RPMI8226 (cell line): ENCODE measurements at regions not wholly inside any gene's neighbourhood (a gene's known extent, or its start where the extent isn't known, plus 50 kb on each side); places are given as distances from the start of the nearest gene placed in this dataset.

ENCODE experiments used
- DNase-seq: peaks from one replicate; pipeline ENCODE4 v3.0.0-alpha.2; 2015

DNA sequence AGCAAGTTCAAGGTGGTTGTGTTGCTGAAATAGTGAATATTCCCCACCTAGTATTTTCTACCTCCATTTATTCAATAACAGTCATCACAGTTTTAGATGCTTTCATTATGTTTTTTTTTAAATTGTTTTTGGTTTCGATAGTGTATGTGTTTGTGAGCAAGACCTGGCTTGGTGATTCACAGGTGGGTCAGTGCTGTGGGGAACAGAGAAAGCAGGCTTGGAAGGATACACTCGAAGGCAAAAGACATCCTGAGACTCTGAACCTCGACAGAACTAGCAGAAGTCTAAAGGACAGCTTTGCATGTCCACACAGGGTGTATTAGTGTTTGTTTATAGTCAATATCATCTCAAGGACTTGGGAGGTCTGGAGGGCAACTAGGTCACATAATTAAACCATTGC lies 551.5 kb downstream of the RIT2 start:
- DNase-seq = no peak

DNA sequence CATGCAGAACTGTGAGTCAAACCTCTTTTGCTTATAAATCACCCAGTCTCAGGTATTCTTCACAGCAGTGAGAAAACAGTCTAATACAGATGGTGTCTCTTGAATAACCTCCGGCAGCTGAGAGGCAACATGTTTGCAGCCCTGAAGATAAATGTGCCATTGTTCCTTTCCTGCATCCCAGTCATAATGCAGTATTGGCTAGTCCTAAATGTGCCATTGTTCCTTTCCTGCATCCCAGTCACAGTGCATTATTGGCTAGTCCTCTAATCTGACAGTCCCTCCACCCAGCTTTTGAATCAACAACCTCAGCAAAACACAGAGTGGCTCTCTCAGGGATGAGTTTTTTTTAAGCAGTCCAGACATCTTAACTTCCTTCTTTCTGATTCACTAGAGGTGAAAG lies 550.7 kb downstream of the RIT2 start:
- no peak for DNase-seq

DNA sequence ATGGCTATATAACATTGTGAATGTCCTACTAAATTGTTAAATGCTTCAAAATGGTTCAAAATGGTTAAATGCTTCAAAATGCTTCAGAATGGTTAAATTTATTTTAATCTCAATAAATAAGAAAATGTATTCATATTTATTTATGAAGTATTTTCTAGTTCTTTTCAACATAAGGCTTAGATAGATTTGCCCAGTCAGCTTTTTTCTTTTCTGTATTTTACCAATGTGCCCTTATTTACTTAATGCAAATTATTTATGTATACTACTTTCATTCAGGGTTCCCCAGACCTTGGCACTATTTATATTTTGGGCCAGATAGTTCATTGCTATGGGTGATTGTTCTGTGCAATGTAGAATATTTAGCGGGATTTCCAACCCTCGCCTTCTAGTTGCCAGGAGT lies 546.7 kb downstream of the RIT2 start:
- no peak for DNase-seq

DNA sequence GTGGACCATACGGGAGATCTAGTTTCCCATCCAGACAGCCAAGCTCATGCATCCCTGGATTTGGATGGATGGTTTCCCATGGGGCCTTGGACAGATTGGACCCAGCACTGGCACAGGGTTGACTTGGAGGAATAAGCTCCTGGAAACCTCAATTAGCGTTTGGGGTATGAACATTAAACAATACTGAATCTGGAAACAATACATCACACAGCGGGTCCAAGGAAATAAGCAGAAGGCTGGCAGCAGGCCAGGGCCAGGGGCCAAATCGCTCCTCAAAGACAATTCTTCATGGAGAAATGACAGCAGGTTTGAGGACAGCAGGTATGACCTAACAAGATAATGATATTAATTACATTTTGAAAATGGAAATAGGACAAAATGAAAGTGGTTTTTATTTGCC lies 540.6 kb downstream of the RIT2 start:
- no peak for DNase-seq

DNA sequence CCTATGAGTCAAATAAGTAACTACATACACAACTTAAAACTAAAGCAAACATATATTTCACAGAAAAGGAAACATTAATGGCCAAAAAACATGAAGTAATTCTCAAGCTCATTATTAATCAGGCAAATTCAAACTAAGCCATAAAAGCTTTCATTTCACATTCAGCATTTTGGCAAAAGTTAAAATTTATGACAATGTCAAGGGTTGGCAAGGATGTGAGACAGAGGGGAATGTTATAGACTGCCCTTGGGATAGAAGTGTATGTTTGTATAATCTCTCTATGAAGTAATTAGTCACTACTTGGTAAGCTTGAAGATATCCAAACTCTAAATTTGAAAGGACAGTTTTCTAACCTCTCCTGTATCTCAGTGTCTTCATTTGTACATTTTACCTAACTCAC lies 539.4 kb downstream of the RIT2 start:
- DNase-seq = no peak

DNA sequence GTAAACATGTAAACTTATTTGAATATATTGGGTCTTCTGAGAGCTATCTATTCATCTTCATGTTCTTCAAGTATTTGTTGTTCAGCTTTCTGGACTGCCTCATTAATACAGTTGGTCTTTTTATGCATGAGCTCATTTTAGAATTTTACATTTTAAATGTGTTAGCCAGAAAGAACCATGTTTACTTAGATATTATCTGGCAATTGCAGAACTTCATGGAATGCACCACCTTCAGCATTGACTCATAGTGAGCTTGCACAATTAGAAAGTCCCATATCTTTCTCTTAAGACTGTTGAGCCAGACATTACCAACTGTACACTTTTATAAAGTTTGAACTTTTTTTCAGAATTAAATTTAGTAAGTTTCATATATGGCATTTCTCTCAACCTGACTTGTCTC lies 536.7 kb downstream of the RIT2 start:
- DNase-seq = no peak

DNA sequence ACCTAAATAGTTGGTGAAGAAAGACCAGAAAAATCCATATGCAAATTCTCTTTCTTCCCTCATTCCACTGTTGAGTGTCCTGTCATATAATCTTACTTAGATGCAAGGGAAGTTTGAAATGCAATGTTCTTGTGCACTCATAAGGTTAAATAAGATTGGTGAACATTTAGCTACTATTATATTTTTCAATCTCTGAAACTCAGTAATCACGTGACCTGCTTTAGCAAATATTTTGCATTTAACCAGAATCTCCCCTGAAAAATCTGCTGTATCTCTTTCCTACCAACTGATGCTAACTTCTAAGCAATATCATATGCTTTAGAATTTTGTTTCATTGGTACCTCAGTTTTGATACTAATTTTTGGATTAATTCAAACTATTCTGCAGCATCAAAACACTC lies 533.2 kb downstream of the RIT2 start:
- no peak for DNase-seq

DNA sequence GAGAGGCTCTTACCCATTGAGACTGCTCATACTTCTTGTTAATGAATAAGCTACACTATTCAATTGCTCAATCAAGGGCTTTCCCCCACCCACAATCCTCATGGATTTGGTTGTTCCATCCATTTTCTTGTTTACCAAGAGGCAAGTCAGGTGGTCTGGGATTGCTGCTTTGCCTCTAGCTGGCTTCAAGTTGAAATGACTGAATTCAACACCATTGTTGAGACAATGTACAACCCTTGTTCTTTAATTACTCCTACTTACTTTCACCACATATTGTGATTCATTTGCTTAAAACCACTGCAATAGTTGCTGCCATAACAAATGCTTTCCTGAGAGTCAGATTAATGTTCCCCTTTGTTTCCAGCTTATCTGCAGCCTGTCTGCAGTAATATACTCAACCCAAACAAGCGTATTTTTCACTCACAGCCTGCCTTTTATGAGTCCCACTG lies 532.2 kb downstream of the RIT2 start:
- no peak for DNase-seq

DNA sequence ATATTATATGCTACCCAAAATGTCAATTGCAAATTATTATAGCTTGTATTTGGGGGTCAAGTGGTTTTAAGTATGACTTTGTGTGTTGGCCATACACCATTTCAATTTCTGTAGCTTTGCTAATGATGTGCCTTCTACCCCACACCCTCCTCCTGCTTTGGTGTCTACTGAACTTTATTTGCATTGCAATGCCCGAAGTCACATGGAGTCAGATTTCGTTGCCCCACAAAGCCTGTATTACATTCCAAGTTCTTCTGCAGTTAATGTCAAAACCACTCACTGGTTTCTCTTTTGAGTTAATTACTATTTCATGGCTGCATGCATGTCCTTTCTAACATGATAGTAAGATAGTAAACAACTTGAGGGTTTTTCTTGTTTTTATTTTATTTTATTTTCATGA lies 528.9 kb downstream of the RIT2 start:
- no peak for DNase-seq

DNA sequence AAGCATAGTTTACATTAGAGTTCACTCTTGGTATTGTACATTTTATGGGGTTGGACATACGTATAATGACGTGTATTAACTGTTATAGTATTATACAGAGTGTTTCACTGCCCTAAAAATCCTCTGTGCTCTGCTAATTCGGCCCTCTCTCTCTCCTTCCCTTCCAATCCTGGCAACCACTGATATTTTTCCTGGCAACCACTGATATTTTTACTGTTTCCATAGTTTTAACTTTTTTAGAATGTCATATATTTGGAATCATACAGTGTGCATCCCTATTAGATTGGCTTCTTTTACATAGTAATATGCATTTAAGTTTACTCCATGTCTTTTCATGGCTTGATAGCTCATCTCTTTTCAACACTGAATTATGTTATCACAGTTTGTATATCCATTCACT lies 526.7 kb downstream of the RIT2 start:
- no peak for DNase-seq

DNA sequence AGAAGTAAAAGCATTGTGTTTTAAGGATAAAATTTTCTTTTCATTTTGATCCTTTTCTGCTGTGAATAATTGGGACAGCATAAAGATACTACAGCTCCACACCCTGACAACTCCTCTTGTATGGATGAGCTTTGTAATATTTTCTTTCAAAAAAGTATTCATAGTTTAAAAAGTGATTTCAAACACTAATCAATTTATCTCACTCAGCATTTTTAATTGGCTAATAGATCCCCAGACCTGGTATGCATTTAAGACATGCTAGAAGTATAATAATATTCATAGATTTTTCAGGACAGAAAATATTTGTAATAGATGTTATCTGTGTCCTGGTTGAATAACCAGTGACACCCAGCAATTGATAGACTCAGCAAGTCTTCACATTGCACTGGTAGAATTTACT lies 510.7 kb downstream of the RIT2 start:
- no peak for DNase-seq

DNA sequence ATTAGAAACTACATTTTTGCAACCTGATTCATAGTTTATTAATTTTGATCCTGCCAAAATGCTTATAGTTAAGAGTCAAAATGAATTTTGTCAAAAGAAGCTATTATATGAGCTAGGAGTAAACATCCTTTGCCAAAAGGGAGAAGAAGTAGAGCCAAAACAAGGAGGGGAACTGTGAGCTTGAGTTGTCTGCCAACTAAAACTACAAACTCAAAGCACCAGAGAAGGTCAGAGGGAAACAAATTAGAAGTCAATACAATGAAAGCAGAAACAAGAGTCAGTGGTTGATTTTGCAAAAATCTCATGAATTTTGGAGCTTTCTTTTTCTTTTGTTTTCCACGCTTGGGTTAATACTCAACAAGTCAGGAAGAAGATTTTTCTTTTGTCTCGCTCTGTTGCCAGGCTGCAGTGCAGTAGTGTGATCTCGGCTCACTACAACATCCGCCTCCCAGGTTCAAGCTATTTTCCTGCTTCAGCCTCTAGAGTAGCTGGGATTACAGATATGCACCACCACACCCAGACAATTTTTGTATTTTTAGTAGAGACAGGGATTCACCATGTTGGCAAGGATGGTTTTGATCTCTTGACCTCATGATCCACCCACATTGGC lies 508.5 kb downstream of the RIT2 start:
- DNase-seq = no peak

DNA sequence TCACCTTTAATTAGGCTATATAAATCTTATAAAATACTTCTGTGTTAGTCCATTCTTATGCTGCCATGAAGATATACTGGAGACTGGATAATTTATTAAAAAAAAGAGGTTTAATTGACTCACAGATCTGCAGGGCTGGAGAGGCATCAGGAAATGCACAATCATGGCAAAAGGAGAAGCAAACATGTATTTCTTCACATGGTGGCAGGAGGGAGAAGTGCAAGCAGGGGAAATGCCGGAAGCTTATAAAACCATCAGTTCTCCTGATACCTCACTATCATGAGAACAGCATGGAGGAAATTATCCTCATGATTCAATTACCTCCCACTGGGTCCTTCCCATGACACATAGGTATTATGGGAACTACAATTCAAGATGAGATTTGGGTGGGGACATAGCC lies 504.4 kb downstream of the RIT2 start:
- no peak for DNase-seq

DNA sequence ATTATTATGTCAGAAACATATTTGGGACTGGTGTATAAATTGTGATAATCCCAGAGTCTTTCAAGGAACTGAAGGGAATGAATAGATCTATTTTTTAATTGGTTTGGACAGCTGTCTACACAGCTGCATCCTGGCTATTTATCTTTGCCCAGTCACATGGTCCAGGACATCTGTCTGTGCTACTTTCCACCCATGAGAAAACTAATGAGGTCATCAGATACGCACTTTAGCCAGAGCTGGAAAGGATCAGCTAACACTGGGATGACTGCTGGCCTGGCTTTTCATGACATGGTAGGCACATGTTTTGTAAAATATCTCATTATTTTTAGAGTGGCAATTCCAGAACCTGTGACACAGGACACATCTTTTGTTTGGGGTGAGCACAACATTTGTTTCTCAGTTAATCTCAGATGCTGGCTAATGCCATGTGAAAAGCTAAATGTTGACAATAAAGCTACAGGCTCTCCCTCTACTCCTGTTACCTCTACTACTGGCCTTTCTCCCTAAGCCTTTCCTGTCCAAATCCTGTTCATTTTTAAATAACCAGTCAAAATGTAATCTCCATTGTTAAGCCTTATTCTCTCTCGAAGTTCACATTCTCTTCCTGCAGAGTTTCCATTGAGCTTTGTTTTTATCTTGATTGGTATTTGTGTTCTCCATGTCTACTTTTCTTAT lies 500.7 kb downstream of the RIT2 start:
- DNase-seq = no peak

DNA sequence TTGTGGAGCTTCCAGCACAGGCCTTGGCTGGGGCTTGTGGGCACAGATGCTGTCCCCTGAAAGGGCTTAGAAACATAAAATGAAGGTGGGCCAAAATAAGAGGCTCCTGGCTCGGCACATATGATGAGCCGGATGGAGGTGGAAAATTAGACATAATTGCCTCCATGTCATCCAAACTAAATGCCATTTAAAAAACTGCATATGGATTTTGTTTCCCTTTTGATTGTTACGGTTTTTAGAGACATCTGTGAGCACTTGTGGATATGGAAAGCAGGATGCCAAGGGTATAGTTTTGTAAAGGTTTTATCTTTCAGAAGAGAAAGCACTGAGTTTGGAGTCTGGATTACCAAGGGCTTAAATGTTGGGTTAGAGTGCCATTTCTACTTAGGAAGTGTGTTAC lies 498.3 kb downstream of the RIT2 start:
- DNase-seq = no peak

DNA sequence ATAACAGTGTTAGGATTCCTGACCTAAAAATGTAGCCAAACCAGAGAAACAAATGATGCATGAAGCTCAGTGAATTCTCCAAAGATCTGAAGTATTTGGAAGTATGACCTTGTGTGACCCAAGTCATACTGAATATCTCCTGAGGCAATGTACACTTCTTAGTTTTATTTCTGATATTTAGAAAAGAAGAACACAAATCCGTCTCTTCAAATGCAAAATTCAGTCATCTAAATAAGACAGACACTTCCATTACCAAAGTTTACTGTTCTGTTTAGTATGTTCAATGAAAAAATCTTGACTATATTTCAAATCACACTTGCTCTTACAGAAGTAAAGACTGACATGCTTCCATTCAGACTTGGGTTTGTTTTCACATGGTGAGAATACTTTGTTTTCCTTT lies 495.7 kb downstream of the RIT2 start:
- no peak for DNase-seq

DNA sequence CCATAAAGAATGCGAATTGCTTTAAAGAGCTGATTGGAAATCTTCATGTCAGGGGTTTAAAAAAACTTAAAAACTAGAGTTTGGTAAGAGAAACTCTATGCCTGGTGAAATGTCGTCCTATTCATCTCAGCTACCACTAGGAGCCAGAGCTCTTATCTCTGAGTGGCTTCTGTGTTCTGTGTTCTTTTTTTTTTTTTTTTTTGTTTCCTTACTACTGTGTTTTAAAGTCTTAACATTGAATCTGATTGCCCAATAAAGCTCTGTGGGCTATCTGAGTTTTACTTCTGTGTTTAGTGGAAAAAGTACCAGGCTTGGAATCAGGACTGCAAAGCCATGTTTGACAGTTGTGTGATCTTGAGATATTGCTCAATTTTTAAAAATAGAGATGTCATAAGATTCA lies 494.8 kb downstream of the RIT2 start:
- DNase-seq = no peak

DNA sequence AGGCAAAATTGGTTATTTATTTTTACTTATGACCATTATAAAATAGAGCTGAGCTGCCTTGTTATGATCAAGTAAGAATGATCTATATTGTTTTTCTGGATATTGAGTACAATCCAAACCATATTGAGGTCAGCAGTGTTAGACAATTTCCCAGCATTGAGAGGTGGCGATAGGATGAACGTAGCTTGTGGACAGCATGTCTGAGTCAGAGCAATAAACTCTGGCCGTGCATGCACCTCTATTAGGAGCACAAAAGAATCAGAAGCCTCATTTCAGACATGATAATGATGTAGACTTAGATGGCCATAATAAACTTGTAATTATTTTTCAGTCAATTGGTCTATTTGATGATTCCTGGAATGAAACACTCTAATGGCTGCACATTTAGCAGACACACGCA lies 491.6 kb downstream of the RIT2 start:
- no peak for DNase-seq

DNA sequence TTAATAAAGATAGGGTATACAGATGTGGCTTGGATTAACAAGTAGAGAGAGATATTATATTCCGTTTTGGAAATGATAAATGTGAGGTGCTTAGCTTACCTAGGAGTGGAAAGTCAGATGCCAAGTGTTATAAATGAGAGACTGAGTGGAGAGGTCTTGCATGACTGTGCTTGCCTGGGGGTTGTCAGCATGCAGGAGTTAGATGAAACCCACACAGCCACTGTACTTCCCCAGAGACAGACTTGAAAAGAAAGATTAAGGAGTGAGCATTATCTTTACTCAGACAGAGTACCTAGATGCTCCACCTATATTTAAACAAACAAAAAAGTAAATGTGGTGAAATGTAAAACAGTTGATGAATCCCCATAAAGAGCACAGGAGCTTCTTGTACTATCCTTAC lies 482.7 kb downstream of the RIT2 start:
- DNase-seq = no peak

DNA sequence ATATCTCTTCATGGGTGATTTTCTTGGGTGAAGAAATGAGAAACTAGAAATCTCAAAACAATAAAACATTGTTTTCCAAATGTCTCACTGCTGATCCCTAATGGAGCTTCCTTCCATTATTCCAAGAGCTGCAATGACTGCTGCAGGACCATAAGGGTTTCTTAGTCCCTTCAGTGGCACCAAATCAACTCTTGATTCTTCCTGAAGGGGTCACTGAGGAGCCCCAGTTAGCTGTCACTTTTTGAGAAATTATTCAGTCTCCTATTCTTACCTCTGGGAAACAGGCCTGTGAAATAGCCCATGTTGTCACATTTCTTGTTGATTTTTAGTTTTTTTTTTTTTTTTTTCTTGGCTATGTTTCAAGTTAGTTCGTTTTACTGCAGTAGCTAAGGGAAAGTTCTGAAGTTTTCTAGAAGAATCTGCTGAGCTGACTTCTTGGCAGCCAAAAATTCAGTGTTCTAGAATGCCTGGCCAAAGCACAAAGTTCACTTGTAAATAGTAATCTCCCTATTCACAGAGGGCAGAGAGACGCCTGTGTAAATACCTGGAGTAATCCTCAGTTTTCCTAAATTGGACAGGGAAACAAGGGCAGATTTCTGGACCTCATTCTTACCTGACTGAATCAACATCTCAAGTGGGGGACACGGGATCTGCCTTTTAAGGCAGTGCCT lies 480.0 kb downstream of the RIT2 start:
- DNase-seq = no peak

DNA sequence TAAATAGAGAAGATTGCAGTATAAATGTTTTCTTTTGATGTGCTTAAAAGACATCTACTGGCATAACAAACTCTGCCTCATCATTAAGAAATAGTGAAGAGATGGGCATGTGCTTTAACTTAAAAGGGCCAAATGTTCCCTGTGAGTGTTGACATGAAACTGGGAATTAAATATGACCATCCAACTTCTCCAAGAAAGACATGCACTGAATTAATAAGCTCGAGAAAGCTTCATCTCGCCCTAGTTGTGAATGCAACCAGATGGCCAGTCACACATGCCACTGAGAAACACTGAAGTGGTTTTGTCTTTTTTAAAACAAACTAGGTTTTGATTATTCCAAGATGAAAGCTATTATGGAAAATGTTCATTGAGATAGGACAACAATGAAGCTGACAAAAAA lies 479.2 kb downstream of the RIT2 start:
- no peak for DNase-seq

DNA sequence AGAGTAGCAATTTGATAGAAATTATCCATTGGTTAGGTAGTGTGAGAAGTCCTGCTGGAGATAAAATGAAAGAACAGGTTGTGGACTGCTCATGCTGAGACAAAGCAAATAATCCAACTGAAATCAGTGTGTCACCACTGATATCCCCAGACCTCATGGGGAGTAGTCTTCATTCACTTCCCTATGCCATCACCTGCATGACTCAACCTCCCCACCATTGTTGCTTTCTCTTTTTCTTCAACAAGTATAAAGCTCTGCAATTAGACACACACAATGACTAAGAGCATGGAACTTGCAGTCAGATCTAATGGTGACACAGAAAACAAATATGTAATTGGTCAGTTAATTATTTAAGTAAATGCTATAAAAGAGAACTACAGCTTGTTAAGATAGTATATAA lies 475.3 kb downstream of the RIT2 start:
- DNase-seq = no peak

DNA sequence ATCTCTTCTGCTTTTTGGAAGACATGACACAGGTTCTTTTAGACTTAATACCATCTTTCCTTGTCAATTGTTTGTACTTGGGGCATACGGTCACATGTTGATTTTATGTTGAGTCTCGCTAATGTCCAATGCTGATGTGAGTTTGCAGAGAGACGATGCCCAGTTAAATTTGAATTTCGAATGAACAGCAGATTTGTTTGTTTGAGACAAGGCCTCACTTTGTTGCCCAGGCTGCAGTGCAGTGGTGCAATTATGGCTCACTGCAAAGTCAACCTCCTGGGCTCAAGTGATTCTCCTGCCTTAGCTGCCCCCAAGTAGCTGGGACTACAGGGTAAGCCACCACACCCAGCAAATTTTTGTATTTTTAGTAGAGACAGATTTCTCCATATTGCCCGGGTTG lies 473.5 kb downstream of the RIT2 start:
- DNase-seq = no peak

DNA sequence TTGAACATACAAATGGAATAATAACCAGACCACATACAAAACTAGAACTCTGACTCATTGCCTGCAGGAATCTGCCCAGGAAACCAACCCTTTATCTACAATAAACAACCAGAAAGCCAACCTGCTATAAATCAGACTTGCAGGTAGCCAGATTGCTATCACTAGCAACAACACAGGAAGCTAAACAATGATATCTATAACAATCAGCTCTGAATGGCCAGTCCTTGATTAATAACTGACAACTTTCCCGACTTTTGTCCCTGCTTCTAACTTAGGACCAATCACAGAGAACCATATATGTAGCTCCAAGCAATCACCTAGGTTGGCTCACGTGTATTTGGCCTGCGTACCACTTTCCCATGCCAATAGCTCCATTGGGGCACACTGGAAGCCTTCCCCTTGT lies 470.8 kb downstream of the RIT2 start:
- no peak for DNase-seq
